Activated CD4-positive, alpha-beta T cell treated with anti-CD3 and anti-CD28 coated beads, Interleukin-2, amount 50 U/mL, for 24 hours (primary cell): ENCODE measurements at regions not wholly inside any gene's neighbourhood (a gene's known extent, or its start where the extent isn't known, plus 50 kb on each side); places are given as distances from the start of the nearest gene placed in this dataset.
"Not testable (repeated sequence)": the region's sequence is repeated elsewhere in the genome, so short reads cannot be mapped to it uniquely, and the experiment has no call there.

Source experiments
- DNase-seq, 2 donors: peaks; one replicate each; pipeline ENCODE4 v3.0.0-alpha.2; 2020; ENCODE audit warnings: low read depth in 1 of 2, low spot score in 1 of 2

- no peak for DNase-seq
Observed at GRCh38 chr19:28457620-28458019, 755.3 kb downstream of the UQCRFS1 start.

- no peak for DNase-seq
Observed at GRCh38 chr19:28456708-28457320, 756.1 kb downstream of the UQCRFS1 start.

- DNase-seq, result no peak
Observed at GRCh38 chr19:28456252-28456651, 756.7 kb downstream of the UQCRFS1 start.

GRCh38 chr19:28454083-28454482, 758.9 kb downstream of the UQCRFS1 start:
- no peak for DNase-seq

- DNase-seq, result no peak
Observed at GRCh38 chr19:28453420-28453819, 759.5 kb downstream of the UQCRFS1 start.

- no peak for DNase-seq
Observed at GRCh38 chr19:28449803-28450202, 763.1 kb downstream of the UQCRFS1 start.

GRCh38 chr19:28446511-28446910, 766.4 kb downstream of the UQCRFS1 start:
- no peak for DNase-seq

GRCh38 chr19:28445826-28446225, 767.1 kb downstream of the UQCRFS1 start:
- no peak for DNase-seq

- no peak for DNase-seq
Observed at GRCh38 chr19:28444362-28444761, 768.6 kb downstream of the UQCRFS1 start.

- DNase-seq, result no peak
Observed at GRCh38 chr19:28443361-28443760, 769.6 kb downstream of the UQCRFS1 start.

GRCh38 chr19:28437390-28438346, 775.3 kb downstream of the UQCRFS1 start:
- DNase-seq, result no peak

- DNase-seq, result no peak
Observed at GRCh38 chr19:28436320-28436719, 776.6 kb downstream of the UQCRFS1 start.

GRCh38 chr19:28435551-28436271, 777.2 kb downstream of the UQCRFS1 start:
- DNase-seq, result no peak

GRCh38 chr19:28434794-28435193, 778.2 kb downstream of the UQCRFS1 start:
- not testable (repeated sequence) for DNase-seq

GRCh38 chr19:28434365-28434764, 778.6 kb downstream of the UQCRFS1 start:
- not testable (repeated sequence) for DNase-seq

- DNase-seq, result not testable (repeated sequence)
Observed at GRCh38 chr19:28433166-28433565, 779.8 kb downstream of the UQCRFS1 start.

- DNase-seq, result no peak
Observed at GRCh38 chr19:28430214-28430613, 782.7 kb downstream of the UQCRFS1 start.

- no peak for DNase-seq
Observed at GRCh38 chr19:28429356-28429755, 783.6 kb downstream of the UQCRFS1 start.

GRCh38 chr19:28428663-28429348, 784.1 kb downstream of the UQCRFS1 start:
- DNase-seq, result no peak

- no peak for DNase-seq
Observed at GRCh38 chr19:28427376-28428083, 785.4 kb downstream of the UQCRFS1 start.
